ENCODE measurements at regions not wholly inside any gene's neighbourhood (a gene's known extent, or its start where the extent isn't known, plus 50 kb on each side); places are given as distances from the start of the nearest gene placed in this dataset.

DNA sequence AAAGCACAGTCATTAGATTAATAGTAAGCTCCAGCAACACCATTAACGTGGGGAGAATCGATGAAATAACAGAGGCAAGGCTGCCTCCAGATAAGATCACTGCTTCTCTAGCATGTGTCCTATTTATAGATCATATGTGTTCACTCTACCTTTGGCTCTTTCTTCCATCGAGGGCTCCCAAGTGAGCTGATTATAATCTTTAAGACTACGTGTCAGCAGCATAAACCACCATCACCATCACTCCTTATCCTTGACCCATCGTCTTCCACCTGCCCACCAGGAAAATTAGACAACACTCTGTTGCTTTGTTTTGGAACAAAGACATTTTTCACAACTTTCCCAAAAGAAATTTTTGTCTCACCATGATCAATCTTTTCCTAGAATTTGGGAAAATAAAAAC lies 71.2 kb upstream of the CARD11 start:
- TF ChIP-seq, protein P1, sequence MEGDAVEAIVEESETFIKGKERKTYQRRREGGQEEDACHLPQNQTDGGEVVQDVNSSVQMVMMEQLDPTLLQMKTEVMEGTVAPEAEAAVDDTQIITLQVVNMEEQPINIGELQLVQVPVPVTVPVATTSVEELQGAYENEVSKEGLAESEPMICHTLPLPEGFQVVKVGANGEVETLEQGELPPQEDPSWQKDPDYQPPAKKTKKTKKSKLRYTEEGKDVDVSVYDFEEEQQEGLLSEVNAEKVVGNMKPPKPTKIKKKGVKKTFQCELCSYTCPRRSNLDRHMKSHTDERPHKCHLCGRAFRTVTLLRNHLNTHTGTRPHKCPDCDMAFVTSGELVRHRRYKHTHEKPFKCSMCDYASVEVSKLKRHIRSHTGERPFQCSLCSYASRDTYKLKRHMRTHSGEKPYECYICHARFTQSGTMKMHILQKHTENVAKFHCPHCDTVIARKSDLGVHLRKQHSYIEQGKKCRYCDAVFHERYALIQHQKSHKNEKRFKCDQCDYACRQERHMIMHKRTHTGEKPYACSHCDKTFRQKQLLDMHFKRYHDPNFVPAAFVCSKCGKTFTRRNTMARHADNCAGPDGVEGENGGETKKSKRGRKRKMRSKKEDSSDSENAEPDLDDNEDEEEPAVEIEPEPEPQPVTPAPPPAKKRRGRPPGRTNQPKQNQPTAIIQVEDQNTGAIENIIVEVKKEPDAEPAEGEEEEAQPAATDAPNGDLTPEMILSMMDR (conservative IDR thresholded peaks at IDR 0.05; ENCODE audit: low read depth, low read length), result no peak
- no peak for TF ChIP-seq RFX5 (IDR thresholded peaks at IDR 0.05; ENCODE audit: low read depth, low read length)
- no peak for TF ChIP-seq POLR2A (IDR thresholded peaks at IDR 0.05; ENCODE audit: low read depth, low read length)
- no peak for TF ChIP-seq MAZ (IDR thresholded peaks at IDR 0.05; ENCODE audit: borderline replicate concordance, low read depth, low read length)
- TF ChIP-seq, protein P2, sequence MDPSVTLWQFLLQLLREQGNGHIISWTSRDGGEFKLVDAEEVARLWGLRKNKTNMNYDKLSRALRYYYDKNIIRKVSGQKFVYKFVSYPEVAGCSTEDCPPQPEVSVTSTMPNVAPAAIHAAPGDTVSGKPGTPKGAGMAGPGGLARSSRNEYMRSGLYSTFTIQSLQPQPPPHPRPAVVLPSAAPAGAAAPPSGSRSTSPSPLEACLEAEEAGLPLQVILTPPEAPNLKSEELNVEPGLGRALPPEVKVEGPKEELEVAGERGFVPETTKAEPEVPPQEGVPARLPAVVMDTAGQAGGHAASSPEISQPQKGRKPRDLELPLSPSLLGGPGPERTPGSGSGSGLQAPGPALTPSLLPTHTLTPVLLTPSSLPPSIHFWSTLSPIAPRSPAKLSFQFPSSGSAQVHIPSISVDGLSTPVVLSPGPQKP (IDR thresholded peaks at IDR 0.05; ENCODE audit: borderline replicate concordance, low read depth, low read length), result no peak
- TF ChIP-seq BHLHE40 (IDR thresholded peaks at IDR 0.05; ENCODE audit: low read depth, low read length), result no peak
- no peak for TF ChIP-seq MXI1 (IDR thresholded peaks at IDR 0.05; ENCODE audit: borderline replicate concordance, low read depth, low read length)
- no peak for TF ChIP-seq RCOR1 (IDR thresholded peaks at IDR 0.05; ENCODE audit: insufficient replicate concordance, low read length)
- TF ChIP-seq RAD21 (IDR thresholded peaks at IDR 0.05; ENCODE audit: low read length), result no peak
